Lower leg skin (tissue), 3 donors: ENCODE measurements at regions not wholly inside any gene's neighbourhood (a gene's known extent, or its start where the extent isn't known, plus 50 kb on each side); places are given as distances from the start of the nearest gene placed in this dataset.

ENCODE experiments used
- POLR2A ChIP-seq, 2 donors: fragments of 450-650 bp; IDR thresholded peaks; one replicate each; pipeline ENCODE4 v1.6.1; 2016 to 2017; ENCODE audit warnings: antibody characterized with exemption in 2 of 2, mild to moderate bottlenecking in 1 of 2, moderate library complexity in 1 of 2
- TF ChIP-seq, protein P1 (sequence below), 3 donors: fragments of 450-650 bp; IDR thresholded peaks; one replicate each; pipeline ENCODE4 v1.5.1; 2016; ENCODE audit warnings: antibody characterized with exemption in 3 of 3, mild to moderate bottlenecking in 3 of 3, moderate library complexity in 2 of 3

DNA sequence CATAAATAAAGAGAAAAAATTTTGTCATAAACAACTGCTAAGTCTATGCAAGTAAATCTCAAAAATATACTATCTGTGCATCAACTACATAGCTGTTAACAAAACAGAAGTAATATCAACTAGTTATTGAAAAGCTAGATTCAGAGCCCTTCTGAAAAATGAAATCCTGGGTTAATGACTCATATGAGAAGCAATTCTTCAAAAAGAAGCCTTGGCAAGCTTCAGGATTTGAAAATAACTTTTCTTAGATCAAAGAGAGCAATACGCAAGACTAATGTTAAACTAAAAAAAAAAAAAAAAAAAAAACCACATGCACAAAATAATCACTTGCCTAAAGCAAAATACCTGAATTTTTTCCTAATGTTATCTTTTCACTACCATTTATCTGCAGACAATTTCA, 566.1 kb upstream of the BOD1L1 start:
- TF ChIP-seq, protein P1, sequence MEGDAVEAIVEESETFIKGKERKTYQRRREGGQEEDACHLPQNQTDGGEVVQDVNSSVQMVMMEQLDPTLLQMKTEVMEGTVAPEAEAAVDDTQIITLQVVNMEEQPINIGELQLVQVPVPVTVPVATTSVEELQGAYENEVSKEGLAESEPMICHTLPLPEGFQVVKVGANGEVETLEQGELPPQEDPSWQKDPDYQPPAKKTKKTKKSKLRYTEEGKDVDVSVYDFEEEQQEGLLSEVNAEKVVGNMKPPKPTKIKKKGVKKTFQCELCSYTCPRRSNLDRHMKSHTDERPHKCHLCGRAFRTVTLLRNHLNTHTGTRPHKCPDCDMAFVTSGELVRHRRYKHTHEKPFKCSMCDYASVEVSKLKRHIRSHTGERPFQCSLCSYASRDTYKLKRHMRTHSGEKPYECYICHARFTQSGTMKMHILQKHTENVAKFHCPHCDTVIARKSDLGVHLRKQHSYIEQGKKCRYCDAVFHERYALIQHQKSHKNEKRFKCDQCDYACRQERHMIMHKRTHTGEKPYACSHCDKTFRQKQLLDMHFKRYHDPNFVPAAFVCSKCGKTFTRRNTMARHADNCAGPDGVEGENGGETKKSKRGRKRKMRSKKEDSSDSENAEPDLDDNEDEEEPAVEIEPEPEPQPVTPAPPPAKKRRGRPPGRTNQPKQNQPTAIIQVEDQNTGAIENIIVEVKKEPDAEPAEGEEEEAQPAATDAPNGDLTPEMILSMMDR (IDR thresholded peaks at IDR 0.05), result no peak
- no peak for TF ChIP-seq POLR2A (IDR thresholded peaks at IDR 0.05)
